22Rv1 (cell line): ENCODE measurements at regions not wholly inside any gene's neighbourhood (a gene's known extent, or its start where the extent isn't known, plus 50 kb on each side); places are given as distances from the start of the nearest gene placed in this dataset.

Experiments used
- H3K27ac ChIP-seq: fragments of 450-650 bp; 2 replicates; pipeline ENCODE4 v1.5.1; 2017
- CTCF ChIP-seq: fragments of 450-650 bp; IDR thresholded peaks from 2 replicates; pipeline ENCODE4 v1.5.1; 2017; ENCODE audit warnings: mild to moderate bottlenecking
- ZFX ChIP-seq: fragments of 450-650 bp; IDR thresholded peaks from 2 replicates; pipeline ENCODE4 v1.6.1; 2017; ENCODE audit warnings: antibody characterized with exemption, borderline replicate concordance

- TF ChIP-seq ZFX (no peak), CTCF (0 out of 2 replicates have a peak, but pooled peaks have one; percentile 13)
- H3K27ac ChIP-seq: no peak overlapping the region
These were observed 129.7 kb downstream of the FAXC start for GRCh38 chr6:99219788-99220187.

GRCh38 chr6:99216959-99217358, 132.5 kb downstream of the FAXC start:
- no peak overlapping the region for H3K27ac ChIP-seq
- TF ChIP-seq ZFX (no peak), CTCF (no peak)

GRCh38 chr6:99195986-99196655, 153.4 kb downstream of the FAXC start:
- TF ChIP-seq CTCF: no peak
- TF ChIP-seq ZFX: no peak

DNA sequence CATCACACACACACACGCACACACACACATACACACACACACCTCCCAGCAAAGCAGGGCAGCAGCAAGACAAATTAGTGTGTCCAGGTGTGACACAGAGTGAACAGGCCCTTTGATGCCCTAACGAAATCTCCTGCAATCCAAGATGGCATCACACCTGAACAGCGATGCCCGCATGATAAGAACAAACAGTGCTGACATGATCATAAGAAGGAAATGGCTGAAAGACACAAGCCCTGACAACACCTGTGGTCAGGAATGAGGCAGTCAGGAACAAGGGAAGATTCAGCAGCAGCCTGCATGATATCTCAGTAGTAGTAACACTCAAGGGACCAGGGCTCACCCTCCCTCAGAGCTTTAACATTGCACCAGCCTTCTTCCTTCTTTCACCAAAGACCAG, 156.9 kb downstream of the FAXC start:
- no peak for TF ChIP-seq CTCF
- TF ChIP-seq ZFX: no peak
- H3K27ac ChIP-seq: no peak overlapping the region

More at GRCh38 chr6:99195986-99196655, 153.4 kb downstream of the FAXC start:
- H3K27ac ChIP-seq: no peak overlapping the region

GRCh38 chr6:99189823-99190721, 159.4 kb downstream of the FAXC start:
- H3K27ac ChIP-seq: no peak overlapping the region
- no peak for TF ChIP-seq CTCF
- no peak for TF ChIP-seq ZFX

DNA sequence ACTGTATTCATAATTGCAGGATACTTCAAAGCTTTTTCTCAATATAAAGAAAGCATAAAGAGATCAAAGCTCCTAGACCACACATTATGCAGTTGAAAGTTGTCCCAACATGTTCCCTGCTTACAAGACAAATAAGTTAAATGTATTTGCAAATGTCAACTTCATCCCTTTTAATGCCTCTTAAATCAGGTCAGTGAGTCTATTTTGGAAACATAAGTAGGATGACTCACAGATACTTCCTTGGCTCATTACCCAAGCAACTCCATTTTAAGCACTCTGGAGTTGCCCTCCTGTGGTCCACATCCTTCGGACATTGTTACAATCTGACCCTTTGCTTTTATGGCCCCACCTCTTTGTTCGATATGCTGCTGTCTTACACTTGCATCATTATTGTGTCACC, 162.0 kb downstream of the FAXC start:
- peak overlapping the region; percentile 22; the same call in 1 of the 2 replicates for H3K27ac ChIP-seq
- no peak for TF ChIP-seq CTCF
- TF ChIP-seq ZFX: no peak

DNA sequence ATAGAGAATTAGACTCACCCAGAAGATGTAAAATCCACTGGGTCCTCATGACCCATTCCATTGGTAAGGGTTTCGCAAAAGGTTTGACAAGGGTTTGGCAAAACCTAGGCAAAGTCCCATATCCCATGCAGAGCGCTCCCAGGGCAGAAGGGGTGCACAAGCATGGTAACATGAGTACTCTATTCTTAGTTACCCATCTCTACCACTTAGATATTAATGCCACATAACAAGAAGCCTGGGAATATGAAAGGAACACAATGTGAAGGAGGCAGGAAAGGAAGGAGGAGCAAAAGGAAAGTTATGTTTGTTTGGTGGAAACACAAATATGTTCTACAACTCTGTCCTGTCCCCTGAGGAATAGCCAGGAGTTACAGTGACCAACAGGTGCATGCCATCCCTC, 163.1 kb downstream of the FAXC start:
- no peak for TF ChIP-seq ZFX
- TF ChIP-seq CTCF: no peak
- H3K27ac ChIP-seq: no peak overlapping the region
